ENCODE measurements at regions not wholly inside any gene's neighbourhood (a gene's known extent, or its start where the extent isn't known, plus 50 kb on each side); places are given as distances from the start of the nearest gene placed in this dataset.

DNA sequence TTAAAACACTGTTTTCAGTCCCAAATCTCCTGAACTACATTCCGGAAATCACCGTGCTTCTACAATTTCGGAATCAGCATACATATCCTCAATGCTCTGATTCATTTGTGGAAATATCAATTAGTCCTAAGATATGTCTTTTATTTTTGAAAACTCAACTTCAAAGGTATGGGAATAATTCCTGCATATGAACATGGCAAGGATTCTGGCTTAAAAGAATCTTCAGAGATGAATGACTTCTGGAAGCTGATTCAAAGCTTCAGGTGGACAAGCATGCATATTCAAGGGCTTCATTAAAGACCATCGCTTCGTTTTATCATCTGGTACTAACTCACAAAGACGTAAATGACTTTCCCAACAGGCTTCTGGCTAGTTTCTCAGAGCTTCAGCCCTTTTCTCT is 246.0 kb upstream of the LRRN1 start:
- DNase-seq: no peak

DNA sequence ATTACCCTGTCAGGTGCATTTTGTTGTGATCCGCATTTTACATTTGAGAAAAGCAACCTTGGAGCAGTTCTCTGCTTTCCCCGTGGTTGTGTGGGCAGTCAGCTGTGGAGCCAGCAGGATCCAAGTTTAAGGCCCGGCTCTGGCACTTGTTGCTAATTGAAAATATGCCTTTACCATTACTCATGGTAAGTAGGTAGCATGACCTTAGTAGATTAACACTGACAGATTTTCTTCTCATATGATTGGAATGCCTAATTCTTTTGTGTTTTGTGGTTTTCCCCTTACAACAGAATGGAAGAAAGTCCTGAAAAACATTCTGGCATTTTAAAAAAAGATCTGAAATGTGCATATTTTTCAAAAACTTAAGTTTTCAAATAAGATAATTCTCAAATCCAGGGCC is 246.5 kb upstream of the LRRN1 start:
- no peak for DNase-seq

DNA sequence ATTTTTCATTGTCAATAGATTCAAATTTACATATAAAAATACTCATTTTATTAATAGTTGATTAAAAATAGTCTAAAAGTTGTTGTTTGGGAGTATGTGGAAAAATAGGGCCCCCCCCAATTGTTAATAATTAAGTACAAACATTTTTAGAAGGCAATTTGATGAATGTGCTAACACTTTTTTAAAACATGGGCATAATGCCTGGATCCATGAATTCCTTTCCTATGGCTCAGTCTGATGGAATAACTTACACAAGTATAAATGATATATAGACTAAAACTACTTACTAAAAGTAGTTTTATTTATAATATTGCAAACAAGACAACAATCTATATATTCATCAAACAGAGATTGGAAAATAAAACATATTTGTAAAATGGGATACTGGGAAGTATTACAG is 247.2 kb upstream of the LRRN1 start:
- no peak for DNase-seq

DNA sequence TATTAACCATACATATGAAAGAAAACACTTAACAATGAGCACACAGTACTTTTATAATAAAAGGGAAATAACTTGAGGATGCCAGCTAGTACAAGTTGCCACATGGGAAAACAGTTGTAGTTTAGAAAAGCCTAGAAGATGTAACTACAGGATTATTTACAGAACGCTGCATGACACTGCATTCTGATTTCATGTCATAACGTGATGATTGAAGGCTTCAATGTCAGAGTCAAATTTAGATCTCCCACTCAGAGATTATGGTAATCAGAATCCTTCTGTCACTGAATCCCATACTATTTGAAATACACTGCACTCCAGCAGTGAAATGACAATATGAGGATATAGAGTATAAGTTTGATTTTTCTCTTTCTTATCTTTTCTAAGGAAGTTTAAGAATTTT is 253.9 kb upstream of the LRRN1 start:
- DNase-seq: no peak

DNA sequence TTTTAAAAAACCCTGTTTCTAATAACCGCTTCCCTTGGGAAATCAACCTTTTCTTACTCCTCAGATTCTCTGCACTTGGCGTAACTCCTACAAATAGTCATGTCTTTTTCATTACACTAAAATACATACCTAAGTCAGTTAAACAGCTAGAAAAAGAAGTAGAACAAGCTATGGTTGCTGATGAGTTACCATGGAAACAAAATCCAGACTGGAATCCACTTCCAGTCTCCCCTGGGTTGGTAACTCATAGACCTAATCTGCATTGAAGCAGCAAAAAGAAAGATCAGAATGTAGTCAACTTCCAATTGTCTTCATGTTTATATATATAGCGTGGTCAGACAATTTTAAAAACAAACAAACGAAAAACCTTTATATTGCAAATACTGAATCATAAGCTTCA is 260.8 kb upstream of the LRRN1 start:
- no peak for DNase-seq

DNA sequence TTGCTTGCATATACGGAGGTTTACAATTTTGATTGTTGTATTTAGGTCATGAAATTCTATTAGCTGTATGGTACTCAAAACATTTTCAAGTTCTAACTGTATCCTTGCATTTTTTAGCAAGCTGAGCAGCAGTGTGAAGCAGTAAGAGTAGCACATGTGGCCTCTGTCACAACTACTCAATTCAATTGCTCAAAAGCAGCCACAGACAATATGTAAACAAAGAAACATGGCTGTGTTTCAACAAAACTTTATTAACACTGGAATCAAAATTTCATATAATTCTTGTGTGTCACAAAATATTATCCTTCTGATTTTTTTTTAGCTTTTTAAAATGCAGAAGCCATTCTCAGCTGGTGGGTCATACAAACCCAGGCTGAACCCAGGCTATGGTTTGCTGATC is 266.7 kb upstream of the LRRN1 start:
- DNase-seq: no peak

DNA sequence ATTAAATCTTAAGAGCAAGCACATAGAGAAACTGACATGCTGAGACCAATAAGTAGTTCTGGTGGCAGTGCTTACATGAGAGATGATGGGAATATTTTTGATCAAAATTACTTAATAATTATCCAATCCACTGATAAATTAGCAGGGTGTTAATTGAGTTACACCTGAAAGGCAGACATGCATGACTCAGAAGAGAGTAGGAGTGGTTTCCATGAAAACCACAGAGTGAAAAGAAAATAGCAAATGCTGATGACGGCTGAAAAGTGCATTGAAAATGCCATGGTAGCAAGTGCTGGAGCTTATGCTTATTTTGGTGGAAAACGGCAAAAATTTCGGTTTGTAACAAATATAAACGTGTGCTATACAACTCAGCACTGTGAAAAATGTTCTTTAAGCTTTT is 267.8 kb upstream of the LRRN1 start:
- DNase-seq: no peak

DNA sequence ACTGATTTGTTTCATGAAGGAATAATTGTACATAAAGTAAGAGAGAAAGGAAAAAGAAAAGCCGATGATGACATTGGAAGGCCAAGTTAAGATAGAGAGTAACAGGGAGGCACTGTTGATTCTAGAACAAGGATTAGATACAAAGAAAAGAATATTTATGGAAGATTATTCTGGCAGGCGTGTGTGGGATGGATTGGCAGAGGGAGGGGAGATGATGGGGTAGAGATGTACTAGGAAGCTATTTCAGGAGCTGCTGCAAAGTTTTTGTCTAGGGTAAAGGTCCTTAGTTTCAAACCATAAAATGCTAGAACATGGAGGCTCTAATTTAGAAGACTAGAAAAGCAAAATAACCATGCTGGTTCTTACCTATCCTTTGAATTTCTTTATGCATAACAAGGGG is 280.0 kb upstream of the LRRN1 start:
- DNase-seq: no peak

DNA sequence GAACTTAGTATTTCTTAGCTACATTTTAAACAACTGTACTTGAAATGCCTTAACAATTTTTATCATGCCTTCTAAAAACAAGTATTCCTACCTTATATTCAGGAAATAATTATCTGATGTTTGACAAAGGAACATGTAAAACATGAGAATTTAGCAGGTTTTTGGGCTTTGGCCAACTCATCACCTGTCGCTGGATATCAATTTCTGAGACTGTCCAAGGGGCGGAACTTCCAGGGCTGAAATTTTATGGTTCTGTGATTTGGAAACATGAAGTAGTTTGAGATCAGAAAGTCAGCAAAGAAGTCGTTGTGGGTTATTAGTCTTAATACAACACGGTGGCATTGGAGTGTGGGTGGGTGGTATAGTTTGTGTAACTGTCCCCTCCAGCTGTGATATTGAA is 282.2 kb upstream of the LRRN1 start:
- DNase-seq: no peak

DNA sequence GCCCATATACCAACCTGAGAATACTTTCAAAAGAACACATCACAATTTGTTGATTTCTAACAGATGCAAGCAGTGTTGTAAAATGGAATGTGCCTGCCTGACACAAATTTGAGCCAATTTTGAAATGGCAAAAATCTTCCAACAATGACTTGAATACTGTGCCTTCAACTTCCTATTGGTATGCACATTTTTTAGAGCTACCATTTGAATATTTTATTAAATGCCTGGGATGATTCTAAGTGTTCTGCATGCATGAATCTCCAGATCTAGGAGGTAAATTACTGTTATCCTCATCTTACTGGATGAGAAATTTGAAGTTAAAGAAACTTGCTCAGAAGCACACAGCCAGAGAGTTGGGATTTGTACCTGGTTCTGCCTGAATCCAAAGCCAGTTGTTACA is 282.8 kb upstream of the LRRN1 start:
- DNase-seq: no peak

DNA sequence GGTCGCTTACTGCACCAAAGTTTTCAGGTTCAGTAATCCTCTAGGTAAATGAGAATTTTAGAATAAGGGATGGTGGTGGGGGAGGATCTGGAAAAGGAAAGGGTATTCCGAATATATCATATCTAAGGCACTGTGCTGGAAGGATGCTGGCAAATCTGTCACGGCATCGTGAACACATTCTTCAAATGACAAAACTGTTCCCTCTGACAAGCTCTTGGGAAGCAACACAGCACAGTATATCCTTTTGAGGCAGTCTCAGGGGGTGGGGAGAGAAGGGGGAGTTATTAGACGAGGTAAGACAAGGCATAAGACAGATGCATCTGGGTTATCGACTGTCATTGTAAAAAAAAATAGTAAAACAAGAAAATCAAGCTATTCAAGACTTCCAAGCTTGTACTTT is 289.6 kb upstream of the LRRN1 start:
- no peak for DNase-seq

DNA sequence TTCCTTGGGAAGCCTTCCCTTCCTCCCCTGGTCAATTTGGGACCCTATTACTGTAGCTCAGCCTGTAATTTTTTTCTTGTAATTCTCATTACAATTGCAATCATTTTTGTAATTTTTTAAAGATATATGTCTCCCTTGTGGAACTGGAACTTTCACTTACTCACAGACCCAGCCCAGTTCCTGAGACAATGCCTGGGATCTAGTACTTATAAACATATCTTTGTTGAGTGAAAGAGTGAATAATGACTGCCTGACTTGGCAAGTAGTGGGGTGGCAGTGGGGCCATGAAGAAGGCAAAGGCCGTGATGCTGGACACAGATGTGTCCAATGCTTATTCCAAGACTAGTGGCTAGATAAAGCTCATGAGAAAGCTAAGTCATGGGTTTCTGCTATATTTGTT is 294.5 kb upstream of the LRRN1 start:
- no peak for DNase-seq

DNA sequence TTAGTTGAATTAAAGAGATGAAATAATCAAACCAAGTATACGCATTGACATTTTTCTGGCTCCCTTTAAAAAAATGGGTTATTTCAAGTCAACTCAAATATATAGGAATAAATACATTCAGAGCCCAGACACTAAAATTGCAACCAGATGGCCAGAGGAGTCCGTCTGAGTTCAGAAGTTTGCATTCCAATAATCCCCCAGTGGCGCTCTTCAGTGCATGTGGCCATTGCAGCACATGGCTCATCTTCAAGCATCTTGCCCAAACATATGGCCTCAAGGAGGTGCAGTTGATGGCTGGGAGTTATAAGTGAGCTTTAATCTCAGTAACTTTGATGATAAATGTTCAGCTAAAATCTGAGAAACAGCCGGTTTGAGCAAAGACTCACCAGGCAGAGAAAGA is 295.8 kb upstream of the LRRN1 start:
- DNase-seq: no peak

DNA sequence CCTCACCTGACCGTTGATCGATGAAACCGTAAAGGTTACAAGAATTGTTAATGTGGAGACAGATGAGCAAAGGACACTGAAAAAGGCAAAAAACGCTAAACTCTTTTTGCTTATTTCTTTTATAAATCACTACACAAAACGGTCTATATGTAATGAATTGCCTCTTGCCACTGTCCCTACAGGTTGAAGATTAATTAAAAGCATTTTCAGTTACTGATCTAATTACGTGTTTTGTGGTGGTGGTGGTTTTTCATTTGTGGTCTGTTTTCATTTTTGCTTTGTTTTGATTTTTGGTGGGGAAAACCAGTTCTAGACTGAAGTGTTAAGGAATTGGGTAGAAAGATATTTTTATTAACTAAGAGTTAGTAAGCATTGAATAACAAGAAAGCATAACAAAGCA is 299.2 kb upstream of the LRRN1 start:
- no peak for DNase-seq

DNA sequence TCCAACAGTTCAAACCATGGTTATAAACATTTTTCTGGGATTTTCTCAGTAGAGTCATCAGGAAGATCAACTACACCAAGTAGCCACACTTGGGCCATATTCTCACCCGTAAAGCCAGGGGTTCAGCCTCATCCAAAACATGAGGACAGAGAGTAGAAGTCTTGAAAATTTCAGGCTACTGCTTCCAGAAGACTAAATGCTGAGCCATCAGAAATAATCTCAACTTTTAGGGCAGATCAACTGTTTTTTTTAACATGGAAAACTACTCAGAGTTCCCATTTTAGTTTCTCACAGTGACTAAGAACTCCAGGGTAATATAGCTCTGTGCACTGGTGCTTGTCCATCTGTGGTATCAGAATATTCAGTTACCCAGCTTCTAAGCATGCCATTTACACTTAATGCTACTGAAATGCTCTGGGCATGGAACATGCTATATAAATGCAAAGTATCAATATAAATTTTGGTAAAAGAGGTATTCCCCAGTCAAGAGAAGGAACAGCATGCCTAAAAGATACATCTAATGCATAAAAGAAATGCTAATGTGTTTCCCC is 300.1 kb upstream of the LRRN1 start:
- no peak for DNase-seq

DNA sequence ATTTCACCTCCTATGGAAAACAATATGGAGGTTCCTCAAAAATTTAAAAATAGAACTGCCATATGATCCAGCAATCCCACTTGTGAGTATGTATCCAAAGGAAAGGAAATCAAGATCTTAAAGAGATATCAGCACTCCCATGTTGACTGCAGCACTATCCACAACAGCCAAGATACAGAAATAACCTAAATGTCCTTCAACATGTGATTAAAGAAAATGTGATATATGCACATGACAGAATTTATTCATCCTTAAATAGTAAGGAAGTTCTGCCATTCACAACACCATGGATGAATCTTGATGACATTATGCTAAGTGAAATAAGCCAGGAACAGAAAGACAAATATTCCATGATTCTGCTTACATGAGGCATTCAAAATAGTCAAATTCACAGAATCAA is 303.6 kb upstream of the LRRN1 start:
- no peak for DNase-seq

DNA sequence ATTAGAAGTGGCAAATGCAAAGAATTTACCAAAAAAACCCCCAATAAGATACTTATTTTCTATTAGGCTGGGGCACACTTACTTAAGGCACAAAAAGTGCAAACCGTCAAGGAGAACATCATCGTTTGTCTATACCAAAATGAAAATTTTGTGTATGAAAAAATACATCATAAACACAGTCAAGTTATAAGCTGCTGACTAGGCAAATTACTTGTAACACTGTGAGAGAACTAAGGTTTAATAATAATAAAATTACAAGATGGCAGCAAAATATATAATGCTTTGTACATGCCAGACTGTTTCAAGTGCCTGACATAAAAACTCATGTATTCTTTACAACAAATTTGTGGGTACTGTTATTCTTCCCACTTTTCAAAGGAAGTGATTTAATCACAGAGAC is 297.2 kb upstream of the CRBN start:
- DNase-seq: no peak

DNA sequence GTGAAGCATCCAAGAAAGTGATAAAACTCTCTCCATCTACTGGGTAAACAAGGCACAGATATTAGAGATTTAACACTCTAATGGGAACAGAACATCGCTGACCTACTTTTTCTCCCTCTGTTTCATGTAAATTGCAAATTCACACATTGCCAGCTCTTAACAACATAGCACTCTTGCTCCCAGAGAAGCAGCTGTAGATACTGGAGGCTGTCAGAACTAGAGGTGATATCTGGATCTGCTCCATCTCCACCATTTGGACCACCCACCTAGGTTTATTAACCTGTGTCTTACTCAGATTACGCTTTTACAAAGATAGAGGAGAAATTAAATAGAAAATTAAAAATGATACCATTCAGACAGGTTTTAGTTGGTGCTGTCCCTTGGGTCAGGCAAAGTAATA is 289.1 kb upstream of the CRBN start:
- no peak for DNase-seq

DNA sequence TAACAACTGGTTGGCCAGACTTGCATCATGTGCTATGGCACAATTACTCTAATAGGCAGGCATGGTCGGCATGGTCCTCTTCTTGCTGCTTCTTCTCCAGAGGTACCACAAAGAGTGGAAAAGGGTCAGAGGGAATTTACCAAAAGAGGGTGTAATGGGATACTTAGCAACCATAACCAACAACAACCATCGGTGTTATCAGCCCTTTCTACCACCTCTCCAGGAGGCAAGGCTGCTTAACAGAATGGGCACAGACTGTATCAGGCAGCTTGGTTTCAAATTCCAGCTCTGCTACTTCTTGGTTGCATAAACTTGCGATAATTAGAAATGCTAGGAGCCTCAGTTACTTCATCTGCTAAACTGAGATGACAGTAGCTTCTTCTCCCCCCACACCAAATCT is 284.6 kb upstream of the CRBN start:
- DNase-seq: no peak

DNA sequence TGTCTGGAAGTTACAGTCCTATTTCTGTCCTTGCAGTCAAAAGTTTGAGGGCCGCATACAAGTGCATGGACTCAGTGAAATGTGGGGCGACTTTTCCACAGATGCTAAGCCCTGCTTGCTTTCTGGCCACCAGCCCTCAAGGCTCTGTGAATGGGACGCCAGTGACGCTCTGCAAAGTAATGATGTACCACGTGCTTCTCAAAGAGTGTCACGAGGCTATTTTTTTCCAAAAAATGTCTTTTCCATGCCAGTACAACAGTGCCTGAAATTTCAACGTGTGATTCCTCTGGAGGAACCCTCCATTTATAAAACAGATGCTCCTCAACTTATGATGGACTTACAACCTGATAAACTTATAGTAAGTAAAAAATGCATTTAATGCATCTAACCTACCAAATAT is 281.8 kb upstream of the CRBN start:
- DNase-seq: no peak

DNA sequence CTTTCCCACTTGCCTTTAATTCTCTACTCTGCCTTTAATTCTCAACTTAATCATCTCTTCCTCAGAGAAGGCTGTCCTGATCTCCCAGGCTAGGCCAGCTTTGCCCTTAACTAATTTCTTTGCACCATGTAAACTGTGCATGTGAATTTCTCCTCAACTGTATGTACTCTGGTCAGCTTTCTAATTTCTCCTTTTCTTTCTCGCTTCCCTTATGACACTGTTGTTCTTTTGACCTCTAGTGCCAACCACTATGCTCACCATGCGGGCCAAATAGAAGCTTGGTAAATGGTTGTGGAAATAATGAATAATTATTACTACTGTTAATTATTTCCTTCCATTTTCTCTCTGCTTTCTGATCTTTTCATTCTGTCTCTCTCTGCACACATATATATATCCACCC is 269.0 kb upstream of the CRBN start:
- no peak for DNase-seq

DNA sequence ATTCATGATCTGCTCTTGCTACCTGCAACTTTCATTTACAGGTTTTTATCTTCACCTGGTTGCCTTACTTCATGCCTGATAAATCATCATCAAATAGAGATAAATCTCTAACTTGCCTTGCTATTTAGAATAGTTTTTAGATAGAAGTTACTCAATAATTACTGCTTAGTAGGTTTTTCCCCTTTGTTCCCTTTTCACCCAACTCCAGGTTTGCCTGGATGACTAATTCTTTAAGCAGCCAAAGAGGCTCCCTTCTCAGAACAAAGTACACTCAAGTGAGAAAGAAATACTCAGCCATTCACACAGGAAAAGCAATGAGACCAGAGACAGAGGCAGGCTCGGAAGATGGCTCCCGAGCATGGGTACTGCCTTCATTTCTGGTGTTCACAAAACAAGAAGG is 268.1 kb upstream of the CRBN start:
- DNase-seq: no peak

DNA sequence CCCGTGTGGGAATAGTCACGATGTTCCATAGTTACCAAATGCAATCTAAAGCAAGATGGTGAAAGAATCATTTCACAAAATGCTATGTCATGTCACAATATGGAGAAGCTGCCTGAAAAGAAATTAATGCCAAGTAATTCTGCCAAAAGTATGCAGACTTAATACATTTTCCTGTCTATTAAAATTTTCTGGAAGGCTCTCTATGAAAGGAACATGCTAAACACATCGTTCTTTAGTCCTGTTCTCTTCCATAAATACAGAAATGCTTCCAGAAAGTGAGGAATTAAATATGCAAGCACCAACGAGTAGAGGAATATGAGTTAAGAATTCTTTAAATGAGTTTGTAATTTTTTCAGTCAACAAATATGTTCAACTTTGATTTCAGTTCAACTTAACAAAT is 266.8 kb upstream of the CRBN start:
- no peak for DNase-seq

DNA sequence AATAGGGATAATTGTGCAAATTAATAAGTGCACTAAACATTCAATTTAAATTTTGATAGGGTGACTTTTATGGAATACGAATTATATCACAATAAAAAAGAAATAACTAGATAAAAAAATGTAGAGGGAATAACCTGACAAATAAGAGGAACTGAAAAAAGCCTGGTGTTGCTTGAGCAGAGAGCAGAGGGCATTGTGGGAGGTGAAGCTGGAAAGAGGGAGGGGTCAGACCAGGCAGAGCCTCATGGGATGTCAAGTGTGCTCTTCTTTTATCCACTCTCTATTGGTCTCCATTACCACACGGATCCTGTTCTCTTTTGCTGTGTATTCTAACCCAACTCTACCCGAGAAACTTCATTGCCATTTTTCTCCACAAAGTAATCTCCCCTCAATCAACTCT is 264.0 kb upstream of the CRBN start:
- DNase-seq: no peak

DNA sequence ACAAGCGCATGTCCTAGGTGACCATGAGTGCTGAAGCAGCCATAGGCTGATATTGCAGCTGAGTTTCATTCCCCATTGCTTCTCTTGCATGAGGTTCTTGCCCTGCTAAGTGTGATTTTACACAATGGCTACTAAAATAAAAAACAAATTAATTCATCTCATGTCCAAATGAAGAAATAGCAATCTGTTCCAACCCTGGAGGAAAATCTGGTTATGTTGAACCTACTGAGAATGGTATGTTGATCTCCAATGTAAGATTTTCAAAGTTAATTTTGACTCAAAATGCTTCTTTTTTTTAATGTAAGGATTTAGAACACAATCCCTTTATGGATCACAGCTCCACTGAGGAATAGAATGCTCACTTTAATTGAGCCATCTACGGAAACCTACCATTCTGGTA is 254.2 kb upstream of the CRBN start:
- no peak for DNase-seq

DNA sequence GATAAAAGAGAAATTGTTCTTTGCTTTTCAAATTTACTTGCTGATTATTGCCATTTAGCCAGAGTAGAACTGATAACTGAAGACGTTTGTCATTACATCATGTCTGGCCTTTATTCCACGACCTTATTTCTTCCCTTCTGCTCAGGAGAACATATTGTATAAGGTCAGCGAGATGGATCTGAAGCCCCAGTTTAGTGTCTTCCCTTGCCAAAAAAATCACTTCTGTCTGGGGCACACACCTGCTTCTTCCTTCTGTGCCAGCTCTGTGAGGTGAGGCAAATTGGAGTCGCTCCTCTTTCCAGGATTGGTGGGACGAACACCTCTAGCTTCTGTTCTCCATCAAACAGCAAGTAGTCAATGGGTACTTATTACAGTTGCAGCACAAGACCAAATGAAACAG is 250.3 kb upstream of the CRBN start:
- no peak for DNase-seq
